Tibial artery (tissue), 4 donors: ENCODE measurements at regions not wholly inside any gene's neighbourhood (a gene's known extent, or its start where the extent isn't known, plus 50 kb on each side); places are given as distances from the start of the nearest gene placed in this dataset.
A peak's percentile ranks its signal among the peaks of the same experiment; 100 is the strongest.

Source experiments
- DNase-seq, 2 donors: peaks; one replicate each; pipeline ENCODE4 v3.0.0-alpha.2; 2019
- H3K27ac ChIP-seq, 2 donors: fragments of 200-600 bp; sonication (generic) in 1 of 2; 1 replicate in 1 of 2; 2 replicates in 1 of 2; pipeline ENCODE4 v1.5.1; 2018 to 2019; ENCODE audit warnings: mild to moderate bottlenecking in 1 of 2
- H3K27me3 ChIP-seq, 2 donors: fragments of 200-600 bp; sonication (generic) in 1 of 2; one replicate each; pipeline versions ENCODE4 v1.5.1 to v1.6.0; 2016 to 2019
- H3K36me3 ChIP-seq, 3 donors: fragments of 200-600 bp; sonication (generic) in 2 of 3; one replicate each; pipeline ENCODE4 v1.5.1; 2016 to 2019; ENCODE audit warnings: mild to moderate bottlenecking in 2 of 3
- H3K4me1 ChIP-seq, 4 donors: fragments of 200-600 bp; sonication (generic) in 2 of 4; 1 replicate in 3 of 4; 2 replicates in 1 of 4; pipeline ENCODE4 v1.5.1; 2016 to 2019
- H3K4me3 ChIP-seq, 2 donors: fragments of 200-600 bp; sonication (generic) in 1 of 2; 1 replicate in 1 of 2; 2 replicates in 1 of 2; pipeline ENCODE4 v1.5.1; 2018 to 2019; ENCODE audit warnings: mild to moderate bottlenecking in 2 of 2
- H3K9me3 ChIP-seq, 3 donors: fragments of 200-600 bp; sonication (generic) in 1 of 3; one replicate each; pipeline ENCODE4 v1.5.1; 2016 to 2019
- intact Hi-C: fragments of 100-400 bp; cut with DNase I; formaldehyde crosslinking; loops from one replicate; pipeline ENCODE4 v1.15.0; 2023; ENCODE audit warnings: low total_unique reads
- TF ChIP-seq, protein P1 (sequence below), 2 experiments: fragments of 200-600 bp in 1 of 2; fragments of 450-650 bp in 1 of 2; IDR thresholded peaks; one replicate each; pipeline ENCODE4 v1.5.1; 2017 to 2019; ENCODE audit warnings: antibody characterized with exemption in 2 of 2, mild to moderate bottlenecking in 1 of 2, moderate library complexity in 1 of 2

DNA sequence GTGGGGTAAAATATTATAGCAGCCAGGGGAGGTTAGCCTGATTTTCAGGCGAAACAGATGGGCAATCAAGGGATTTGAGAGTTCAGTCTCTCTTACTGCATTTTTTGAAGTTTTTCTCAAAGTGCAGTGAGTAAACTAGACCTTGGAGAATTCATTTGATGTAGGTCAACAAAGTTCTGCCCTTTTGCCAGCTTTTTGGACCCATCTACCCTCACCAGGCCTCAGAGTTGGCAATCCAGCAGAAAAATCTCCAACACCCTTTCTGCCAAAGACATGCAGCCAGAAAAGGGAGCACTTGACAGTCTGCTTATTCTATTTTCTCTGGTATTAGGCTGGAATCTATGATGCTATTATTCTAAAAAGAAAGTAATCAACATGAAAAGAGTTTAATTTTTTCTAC is 162.2 kb upstream of the TOM1L1 start:
- no peak overlapping the region for H3K27ac ChIP-seq
- no peaks in the 10 kb centered on the region for H3K4me1 ChIP-seq
- no peaks in the 10 kb centered on the region for H3K9me3 ChIP-seq
- TF ChIP-seq, protein P1, sequence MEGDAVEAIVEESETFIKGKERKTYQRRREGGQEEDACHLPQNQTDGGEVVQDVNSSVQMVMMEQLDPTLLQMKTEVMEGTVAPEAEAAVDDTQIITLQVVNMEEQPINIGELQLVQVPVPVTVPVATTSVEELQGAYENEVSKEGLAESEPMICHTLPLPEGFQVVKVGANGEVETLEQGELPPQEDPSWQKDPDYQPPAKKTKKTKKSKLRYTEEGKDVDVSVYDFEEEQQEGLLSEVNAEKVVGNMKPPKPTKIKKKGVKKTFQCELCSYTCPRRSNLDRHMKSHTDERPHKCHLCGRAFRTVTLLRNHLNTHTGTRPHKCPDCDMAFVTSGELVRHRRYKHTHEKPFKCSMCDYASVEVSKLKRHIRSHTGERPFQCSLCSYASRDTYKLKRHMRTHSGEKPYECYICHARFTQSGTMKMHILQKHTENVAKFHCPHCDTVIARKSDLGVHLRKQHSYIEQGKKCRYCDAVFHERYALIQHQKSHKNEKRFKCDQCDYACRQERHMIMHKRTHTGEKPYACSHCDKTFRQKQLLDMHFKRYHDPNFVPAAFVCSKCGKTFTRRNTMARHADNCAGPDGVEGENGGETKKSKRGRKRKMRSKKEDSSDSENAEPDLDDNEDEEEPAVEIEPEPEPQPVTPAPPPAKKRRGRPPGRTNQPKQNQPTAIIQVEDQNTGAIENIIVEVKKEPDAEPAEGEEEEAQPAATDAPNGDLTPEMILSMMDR (IDR thresholded peaks at IDR 0.05) = no peak
- H3K27me3 ChIP-seq = no peaks in the 10 kb centered on the region
- intact Hi-C loops = no loop called here
- no peak for DNase-seq
- H3K4me3 ChIP-seq = no peak overlapping the region
- H3K36me3 ChIP-seq = no peaks in the 10 kb centered on the region

DNA sequence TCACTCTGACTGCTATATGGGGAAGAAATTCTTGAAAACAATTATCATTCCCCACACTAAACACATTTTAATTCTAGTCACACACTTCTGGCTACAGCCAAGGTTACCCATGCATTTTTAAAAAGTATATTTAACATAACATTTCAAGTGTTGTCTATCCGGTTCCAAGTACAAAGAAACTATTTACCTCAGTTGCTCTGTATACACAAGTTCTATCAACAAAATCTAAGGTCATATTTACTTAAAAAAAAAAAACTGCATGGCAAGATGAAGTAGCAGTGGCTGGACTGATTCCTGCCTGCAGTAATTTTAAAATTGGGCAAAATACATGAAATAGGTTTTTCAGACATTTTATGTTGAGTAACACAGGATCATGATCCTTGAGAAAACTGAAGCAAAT is 155.9 kb upstream of the TOM1L1 start:
- no peak for DNase-seq
- H3K4me3 ChIP-seq = no peak overlapping the region
- TF ChIP-seq, protein P1 (IDR thresholded peaks at IDR 0.05) = no peak

DNA sequence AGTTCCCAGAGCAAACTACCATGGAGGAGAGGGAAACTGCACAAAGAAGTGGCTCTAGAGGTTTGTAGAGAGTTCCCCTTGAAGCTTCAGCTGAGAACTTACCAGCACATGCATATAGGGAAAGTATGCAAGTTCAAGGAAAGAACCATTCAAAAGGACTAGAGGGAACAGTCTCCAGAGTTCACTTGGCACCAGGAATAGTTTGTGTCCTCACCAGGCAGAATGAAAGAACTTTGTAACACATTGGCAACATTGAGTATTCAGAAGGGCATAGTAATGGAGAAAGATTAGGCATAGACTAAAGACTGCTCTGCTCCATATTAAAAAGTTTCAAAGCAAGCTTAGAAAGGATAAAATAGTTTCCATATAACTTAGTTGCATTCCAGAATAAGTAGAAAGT is 155.4 kb upstream of the TOM1L1 start:
- H3K27ac ChIP-seq = no peak overlapping the region
- H3K27me3 ChIP-seq = no peaks in the 10 kb centered on the region
- peaks cover 0 to 4% (median 0%) of the 10 kb centered on the region in 3 donors for H3K9me3 ChIP-seq
- H3K4me3 ChIP-seq = no peak overlapping the region
- H3K4me1 ChIP-seq = no peaks in the 10 kb centered on the region
- H3K36me3 ChIP-seq = no peaks in the 10 kb centered on the region
- TF ChIP-seq, protein P1 (IDR thresholded peaks at IDR 0.05) = no peak
- DNase-seq = no peak
- intact Hi-C loops = no loop called here

More for the DNA sequence above, 155.9 kb upstream of the TOM1L1 start:
- intact Hi-C loops = no loop called here
- no peaks in the 10 kb centered on the region for H3K36me3 ChIP-seq
- H3K4me1 ChIP-seq = no peaks in the 10 kb centered on the region
- H3K27ac ChIP-seq = no peak overlapping the region
- peaks cover 0 to 4% (median 0%) of the 10 kb centered on the region in 3 donors for H3K9me3 ChIP-seq
- H3K27me3 ChIP-seq = no peaks in the 10 kb centered on the region

DNA sequence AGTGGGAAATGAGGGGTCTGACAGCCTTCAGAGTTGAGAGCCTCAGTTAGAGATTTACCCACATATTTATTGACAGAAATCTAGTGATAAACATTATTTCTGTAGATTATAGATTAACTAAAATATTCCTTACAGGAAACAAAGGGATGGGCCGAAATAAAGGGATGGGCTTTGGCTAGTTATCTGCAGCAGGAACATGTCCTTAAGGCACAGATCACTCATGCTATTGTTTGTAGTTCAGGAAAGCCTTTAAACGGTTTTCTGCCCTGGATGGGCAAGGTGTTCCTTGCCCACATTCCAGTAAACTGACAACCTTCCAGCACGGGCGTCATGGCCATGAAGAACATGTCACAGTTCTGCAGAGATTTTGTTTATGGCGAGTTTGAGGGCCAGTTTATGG is 154.8 kb upstream of the TOM1L1 start:
- DNase-seq = no peak
- Histone ChIP-seq H3K27me3 (no peaks in the 10 kb centered on the region), H3K27ac (no peak overlapping the region), H3K4me3 (no peak overlapping the region), H3K36me3 (no peaks in the 10 kb centered on the region), H3K4me1 (no peaks in the 10 kb centered on the region), H3K9me3 (peaks cover 0 to 4% (median 0%) of the 10 kb centered on the region in 3 donors)
- intact Hi-C loops = no loop called here
- TF ChIP-seq, protein P1 (IDR thresholded peaks at IDR 0.05) = no peak

DNA sequence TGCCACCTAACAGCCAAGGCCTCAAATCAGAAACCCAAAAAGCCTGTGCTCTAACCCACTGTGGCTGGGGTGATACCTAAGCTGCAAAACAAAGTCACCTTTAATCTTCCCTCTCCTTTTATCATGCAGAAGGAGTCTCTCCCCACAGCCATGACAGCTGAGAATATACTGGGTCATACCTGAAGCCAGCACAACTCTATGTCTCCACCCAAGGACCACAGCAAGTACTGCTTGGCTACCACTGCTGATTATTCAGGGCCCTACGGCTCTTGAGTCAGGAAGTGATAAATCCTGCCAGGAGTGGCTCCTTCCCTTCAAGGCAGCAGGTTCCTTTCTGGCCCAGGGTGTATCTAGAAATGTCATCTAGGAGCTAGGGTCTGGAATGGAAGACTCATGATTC is 151.5 kb upstream of the TOM1L1 start:
- intact Hi-C loops = no loop called here
- H3K27me3 ChIP-seq = no peaks in the 10 kb centered on the region
- TF ChIP-seq, protein P1 (IDR thresholded peaks at IDR 0.05) = no peak

DNA sequence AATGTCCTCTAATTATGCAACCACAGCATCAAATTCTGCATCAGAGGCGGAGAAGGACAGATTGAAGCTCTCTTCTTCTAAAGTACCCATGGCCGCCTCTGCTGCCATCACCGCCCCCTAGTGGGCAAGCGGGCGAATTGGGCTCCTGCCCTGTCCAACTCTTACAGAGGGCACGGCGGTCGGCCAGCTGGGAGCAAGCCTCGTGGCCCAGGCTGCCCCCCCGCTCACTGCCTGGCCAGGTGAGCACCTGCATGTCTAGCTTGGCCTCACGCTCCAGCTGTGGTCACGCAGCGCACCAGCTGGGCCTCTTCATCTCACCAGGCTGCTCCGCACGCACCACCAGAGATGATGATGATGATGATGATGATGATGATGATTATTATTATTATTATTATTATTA is 146.1 kb upstream of the TOM1L1 start:
- Histone ChIP-seq H3K4me3 (no peak overlapping the region), H3K27me3 (no peaks in the 10 kb centered on the region), H3K4me1 (no peaks in the 10 kb centered on the region), H3K27ac (no peak overlapping the region), H3K36me3 (no peaks in the 10 kb centered on the region), H3K9me3 (no peaks in the 10 kb centered on the region)
- intact Hi-C loops = no loop called here
- TF ChIP-seq, protein P1 (IDR thresholded peaks at IDR 0.05) = no peak
- DNase-seq = peak in 1 of 2 donors; percentile 59

More for the DNA sequence above, 151.5 kb upstream of the TOM1L1 start:
- Histone ChIP-seq H3K4me1 (no peaks in the 10 kb centered on the region), H3K36me3 (no peaks in the 10 kb centered on the region), H3K9me3 (peaks cover 0 to 4% (median 0%) of the 10 kb centered on the region in 3 donors), H3K27ac (no peak overlapping the region), H3K4me3 (no peak overlapping the region)
- no peak for DNase-seq
